HG03439 (cell line): ENCODE measurements at regions not wholly inside any gene's neighbourhood (a gene's known extent, or its start where the extent isn't known, plus 50 kb on each side); places are given as distances from the start of the nearest gene placed in this dataset.

Experiments used
- ATAC-seq: cut with Tn5 transposase; IDR thresholded peaks from one replicate; pipeline ENCODE4 v1.9.1; 2021; ENCODE audit warnings: mild to moderate bottlenecking, moderate library complexity; ENCODE audit not compliant: unreplicated experiment

GRCh38 chr7:84553711-84554110 lies 359.1 kb upstream of the SEMA3A start:
- ATAC-seq, result no peak

GRCh38 chr7:84549409-84549808 lies 354.8 kb upstream of the SEMA3A start:
- ATAC-seq, result no peak

- ATAC-seq, result no peak
Measured at GRCh38 chr7:84548366-84549365, 354.1 kb upstream of the SEMA3A start.

GRCh38 chr7:84547331-84547730 lies 352.7 kb upstream of the SEMA3A start:
- ATAC-seq, result no peak

GRCh38 chr7:84546403-84546802 lies 351.8 kb upstream of the SEMA3A start:
- no peak for ATAC-seq

GRCh38 chr7:84538268-84538667 lies 343.7 kb upstream of the SEMA3A start:
- ATAC-seq, result no peak

GRCh38 chr7:84536271-84536870 lies 341.8 kb upstream of the SEMA3A start:
- ATAC-seq, result no peak

- ATAC-seq, result no peak
Measured at GRCh38 chr7:84535580-84536270, 341.1 kb upstream of the SEMA3A start.

- ATAC-seq, result no peak
Measured at GRCh38 chr7:84533182-84533581, 338.6 kb upstream of the SEMA3A start.

GRCh38 chr7:84532196-84532595 lies 337.6 kb upstream of the SEMA3A start:
- ATAC-seq, result no peak

GRCh38 chr7:84529480-84530205 lies 335.1 kb upstream of the SEMA3A start:
- ATAC-seq, result no peak

- no peak for ATAC-seq
Measured at GRCh38 chr7:84528756-84529479, 334.3 kb upstream of the SEMA3A start.

GRCh38 chr7:84524714-84525694 lies 330.4 kb upstream of the SEMA3A start:
- ATAC-seq, result no peak

- ATAC-seq, result no peak
Measured at GRCh38 chr7:84513061-84513460, 318.5 kb upstream of the SEMA3A start.

- no peak for ATAC-seq
Measured at GRCh38 chr7:84512055-84512454, 317.5 kb upstream of the SEMA3A start.

GRCh38 chr7:84510505-84510904 lies 315.9 kb upstream of the SEMA3A start:
- ATAC-seq, result no peak

GRCh38 chr7:84509522-84509921 lies 314.9 kb upstream of the SEMA3A start:
- no peak for ATAC-seq

- no peak for ATAC-seq
Measured at GRCh38 chr7:84508606-84509005, 314.0 kb upstream of the SEMA3A start.

- ATAC-seq, result no peak
Measured at GRCh38 chr7:84507529-84507928, 312.9 kb upstream of the SEMA3A start.
